ENCODE measurements at regions not wholly inside any gene's neighbourhood (a gene's known extent, or its start where the extent isn't known, plus 50 kb on each side); places are given as distances from the start of the nearest gene placed in this dataset.

DNA sequence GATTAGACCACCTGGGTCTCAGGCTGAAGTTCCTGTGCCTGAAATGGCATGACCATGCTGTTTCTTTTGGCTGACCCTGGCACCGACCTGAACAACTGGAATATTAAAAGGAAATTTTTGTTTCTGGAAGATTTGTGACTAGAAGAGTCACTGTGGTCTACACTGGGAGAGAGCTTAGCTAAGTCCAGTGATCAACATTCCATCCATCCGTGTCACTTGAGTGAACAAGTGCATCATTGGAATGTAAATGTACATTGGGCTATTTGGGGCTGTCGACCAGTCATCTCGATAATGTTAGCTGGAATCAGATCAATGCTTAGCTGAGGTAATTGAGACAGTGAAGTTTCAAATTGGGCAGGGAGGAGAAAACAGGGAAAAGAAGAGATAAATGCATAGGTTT lies 95.4 kb upstream of the CCDC85A start:
- TF ChIP-seq, protein P1, sequence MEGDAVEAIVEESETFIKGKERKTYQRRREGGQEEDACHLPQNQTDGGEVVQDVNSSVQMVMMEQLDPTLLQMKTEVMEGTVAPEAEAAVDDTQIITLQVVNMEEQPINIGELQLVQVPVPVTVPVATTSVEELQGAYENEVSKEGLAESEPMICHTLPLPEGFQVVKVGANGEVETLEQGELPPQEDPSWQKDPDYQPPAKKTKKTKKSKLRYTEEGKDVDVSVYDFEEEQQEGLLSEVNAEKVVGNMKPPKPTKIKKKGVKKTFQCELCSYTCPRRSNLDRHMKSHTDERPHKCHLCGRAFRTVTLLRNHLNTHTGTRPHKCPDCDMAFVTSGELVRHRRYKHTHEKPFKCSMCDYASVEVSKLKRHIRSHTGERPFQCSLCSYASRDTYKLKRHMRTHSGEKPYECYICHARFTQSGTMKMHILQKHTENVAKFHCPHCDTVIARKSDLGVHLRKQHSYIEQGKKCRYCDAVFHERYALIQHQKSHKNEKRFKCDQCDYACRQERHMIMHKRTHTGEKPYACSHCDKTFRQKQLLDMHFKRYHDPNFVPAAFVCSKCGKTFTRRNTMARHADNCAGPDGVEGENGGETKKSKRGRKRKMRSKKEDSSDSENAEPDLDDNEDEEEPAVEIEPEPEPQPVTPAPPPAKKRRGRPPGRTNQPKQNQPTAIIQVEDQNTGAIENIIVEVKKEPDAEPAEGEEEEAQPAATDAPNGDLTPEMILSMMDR (IDR thresholded peaks at IDR 0.05; ENCODE audit: low read depth, low read length, missing control alignments): no peak
- in situ Hi-C loops (cut with HindIII; ENCODE audit: low pct_ligation_motif_present, low sequenced_read_pairs): no loop called here
- Histone ChIP-seq H3K4me3 (ENCODE audit: low read depth, low read length) (no peak overlapping the region), H3K27ac (no peak overlapping the region), H3K27me3 (replicated peaks) (no peaks in the 10 kb centered on the region), H3K36me3 (replicated peaks) (no peaks in the 10 kb centered on the region)
- no peak for DNase-seq

DNA sequence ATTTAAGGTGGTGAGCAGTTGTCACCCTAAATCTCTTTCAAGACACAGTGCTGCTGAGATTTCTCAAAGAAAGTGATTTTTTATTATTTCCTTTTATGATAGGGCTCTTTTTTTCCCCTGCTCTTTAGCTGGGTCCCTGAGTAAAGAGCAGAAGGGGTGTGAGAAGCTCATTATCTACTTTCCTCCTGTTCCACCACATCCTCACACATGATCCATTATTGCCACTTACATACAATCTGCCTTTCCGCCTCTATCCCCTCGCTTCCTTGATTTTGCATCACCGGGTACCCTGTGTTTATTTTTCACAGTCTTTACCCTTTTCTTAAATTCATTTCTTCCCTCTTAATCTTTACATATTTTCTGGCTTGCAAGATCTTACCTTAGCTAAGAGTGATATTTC lies 93.9 kb upstream of the CCDC85A start:
- H3K4me3 ChIP-seq (ENCODE audit: low read depth, low read length): no peak overlapping the region
- no peak for DNase-seq
- TF ChIP-seq, protein P1 (IDR thresholded peaks at IDR 0.05; ENCODE audit: low read depth, low read length, missing control alignments): no peak
- H3K27ac ChIP-seq: no peak overlapping the region
- no peaks in the 10 kb centered on the region for H3K36me3 ChIP-seq (replicated peaks)
- in situ Hi-C loops (cut with HindIII; ENCODE audit: low pct_ligation_motif_present, low sequenced_read_pairs): no loop called here
- H3K27me3 ChIP-seq (replicated peaks): no peaks in the 10 kb centered on the region

DNA sequence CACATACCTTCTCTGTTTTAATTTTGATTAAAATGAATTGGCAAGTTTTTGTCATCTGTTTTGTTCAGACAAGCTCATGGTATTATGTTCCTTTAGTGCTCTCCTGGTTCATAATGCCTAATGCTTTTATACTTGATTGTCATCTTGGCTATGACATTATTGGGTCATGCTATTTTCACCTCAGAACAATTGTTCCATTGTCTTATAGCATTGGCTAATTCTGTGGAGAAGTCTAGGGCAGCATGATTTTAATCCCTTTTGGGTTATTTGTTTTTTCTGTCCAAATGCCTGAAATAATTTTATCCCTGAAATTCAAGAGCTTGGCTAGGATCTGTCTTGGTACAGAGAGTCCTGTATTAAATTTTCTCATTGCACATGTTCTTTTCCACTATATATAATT lies 83.8 kb upstream of the CCDC85A start:
- TF ChIP-seq, protein P1 (IDR thresholded peaks at IDR 0.05; ENCODE audit: low read depth, low read length, missing control alignments): no peak
- Histone ChIP-seq H3K27me3 (replicated peaks) (no peaks in the 10 kb centered on the region), H3K4me3 (ENCODE audit: low read depth, low read length) (no peak overlapping the region), H3K36me3 (replicated peaks) (no peaks in the 10 kb centered on the region), H3K27ac (no peak overlapping the region)
- in situ Hi-C loops (cut with HindIII; ENCODE audit: low pct_ligation_motif_present, low sequenced_read_pairs): no loop called here
- no peak for DNase-seq

DNA sequence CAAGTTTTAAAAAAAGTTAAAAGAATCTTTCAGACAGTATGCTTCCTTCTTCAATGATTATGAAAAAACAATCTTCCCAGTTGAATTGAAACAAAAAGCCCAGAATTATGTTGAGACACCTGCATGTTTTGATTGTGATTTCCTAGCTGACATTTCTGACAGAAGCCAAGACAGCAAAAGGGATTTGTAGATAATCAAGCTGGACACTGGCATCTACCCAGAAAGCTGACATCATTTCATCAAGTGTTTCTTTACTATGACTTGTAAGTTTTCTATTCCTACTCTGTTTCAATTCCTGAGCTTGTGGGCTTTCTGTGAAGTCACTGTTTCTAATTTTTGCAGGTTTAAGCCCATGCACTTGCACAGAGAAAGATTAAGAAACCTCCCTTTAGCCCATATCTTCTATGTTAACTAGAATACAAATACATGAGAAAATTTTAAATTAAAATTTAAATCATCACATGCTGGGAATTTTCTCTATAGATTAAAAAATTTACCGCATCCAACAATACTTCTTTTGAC lies 82.9 kb upstream of the CCDC85A start:
- no peak for DNase-seq

DNA sequence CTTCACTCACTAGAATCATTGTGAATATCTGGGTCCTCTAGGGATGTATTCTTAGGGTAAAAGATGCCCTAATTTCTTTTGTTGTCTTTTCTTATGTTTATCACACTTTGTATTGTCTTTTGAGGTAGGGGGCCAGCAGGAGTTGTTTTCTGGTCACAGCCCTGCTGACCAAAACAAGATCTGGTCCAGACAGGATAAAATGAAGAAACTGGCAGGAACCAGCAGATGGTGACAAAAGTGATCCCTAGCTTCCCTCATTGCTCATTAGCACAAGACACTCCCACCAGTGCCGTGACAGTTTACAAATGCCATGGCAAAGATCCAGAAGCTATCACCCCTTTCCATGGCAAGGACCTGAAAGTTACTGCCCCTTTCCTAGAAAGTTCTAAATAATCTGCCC lies 81.7 kb upstream of the CCDC85A start:
- TF ChIP-seq, protein P1 (IDR thresholded peaks at IDR 0.05; ENCODE audit: low read depth, low read length, missing control alignments): no peak
- H3K27me3 ChIP-seq (replicated peaks): no peaks in the 10 kb centered on the region
- no peak overlapping the region for H3K4me3 ChIP-seq (ENCODE audit: low read depth, low read length)
- DNase-seq: no peak
- no peaks in the 10 kb centered on the region for H3K36me3 ChIP-seq (replicated peaks)
- H3K27ac ChIP-seq: no peak overlapping the region
- in situ Hi-C loops (cut with HindIII; ENCODE audit: low pct_ligation_motif_present, low sequenced_read_pairs): no loop called here

More for the DNA sequence above, 82.9 kb upstream of the CCDC85A start:
- Histone ChIP-seq H3K27me3 (replicated peaks) (no peaks in the 10 kb centered on the region), H3K36me3 (replicated peaks) (no peaks in the 10 kb centered on the region), H3K27ac (no peak overlapping the region), H3K4me3 (ENCODE audit: low read depth, low read length) (no peak overlapping the region)
- in situ Hi-C loops (cut with HindIII; ENCODE audit: low pct_ligation_motif_present, low sequenced_read_pairs): no loop called here
- TF ChIP-seq, protein P1 (IDR thresholded peaks at IDR 0.05; ENCODE audit: low read depth, low read length, missing control alignments): no peak

DNA sequence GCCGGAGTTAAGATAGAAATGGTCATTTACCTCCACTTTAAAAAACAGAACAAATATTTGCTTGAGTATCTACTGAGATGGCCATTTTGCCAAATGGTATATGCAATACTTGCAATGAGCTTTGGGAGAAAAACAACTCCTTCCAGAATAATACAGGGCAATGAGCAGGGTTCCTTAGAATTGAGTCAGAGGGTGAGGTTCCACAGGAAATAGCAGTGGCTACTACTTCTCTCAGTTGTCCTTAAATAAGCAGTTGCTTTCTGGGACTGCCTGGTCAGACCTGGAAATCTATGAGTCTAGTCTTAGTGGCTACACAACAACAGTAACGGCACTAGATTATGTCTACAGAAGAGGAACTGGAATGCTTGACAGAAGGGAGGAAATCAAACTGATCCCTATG lies 80.9 kb upstream of the CCDC85A start:
- TF ChIP-seq, protein P1 (IDR thresholded peaks at IDR 0.05; ENCODE audit: low read depth, low read length, missing control alignments): no peak
- H3K36me3 ChIP-seq (replicated peaks): no peaks in the 10 kb centered on the region
- H3K27ac ChIP-seq: no peak overlapping the region
- in situ Hi-C loops (cut with HindIII; ENCODE audit: low pct_ligation_motif_present, low sequenced_read_pairs): no loop called here
- DNase-seq: peak; percentile 7
- no peak overlapping the region for H3K4me3 ChIP-seq (ENCODE audit: low read depth, low read length)
- no peaks in the 10 kb centered on the region for H3K27me3 ChIP-seq (replicated peaks)
